Inferior parietal cortex (tissue), 1 donor: ENCODE measurements at regions not wholly inside any gene's neighbourhood (a gene's known extent, or its start where the extent isn't known, plus 50 kb on each side); places are given as distances from the start of the nearest gene placed in this dataset.
"Not testable (repeated sequence)": the region's sequence is repeated elsewhere in the genome, so short reads cannot be mapped to it uniquely, and the experiment has no call there.

Experiments used
- DNase-seq: peaks from one replicate; pipeline ENCODE4 v3.0.0-alpha.2; 2016; ENCODE audit errors: extremely low spot score

DNA sequence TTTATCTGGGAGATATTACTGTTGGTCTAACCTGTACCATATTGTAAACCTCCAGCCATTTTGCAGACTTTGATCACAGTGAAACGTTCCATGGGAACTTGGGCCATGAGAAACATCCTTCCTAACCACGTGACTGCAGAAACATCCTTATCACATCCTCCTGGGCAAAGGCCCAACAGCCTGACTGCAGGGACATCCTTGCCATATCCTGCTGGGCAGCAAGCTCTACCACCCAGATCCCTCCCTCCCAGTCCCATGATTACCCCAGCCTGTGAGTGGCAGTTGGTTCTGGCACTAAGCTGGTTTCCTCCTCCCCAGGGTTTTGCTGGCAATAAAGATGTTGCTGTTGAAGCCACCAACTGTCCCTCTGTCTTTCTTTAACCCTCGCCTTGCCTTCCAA lies 201.2 kb downstream of the POTEC start:
- not testable (repeated sequence) for DNase-seq

DNA sequence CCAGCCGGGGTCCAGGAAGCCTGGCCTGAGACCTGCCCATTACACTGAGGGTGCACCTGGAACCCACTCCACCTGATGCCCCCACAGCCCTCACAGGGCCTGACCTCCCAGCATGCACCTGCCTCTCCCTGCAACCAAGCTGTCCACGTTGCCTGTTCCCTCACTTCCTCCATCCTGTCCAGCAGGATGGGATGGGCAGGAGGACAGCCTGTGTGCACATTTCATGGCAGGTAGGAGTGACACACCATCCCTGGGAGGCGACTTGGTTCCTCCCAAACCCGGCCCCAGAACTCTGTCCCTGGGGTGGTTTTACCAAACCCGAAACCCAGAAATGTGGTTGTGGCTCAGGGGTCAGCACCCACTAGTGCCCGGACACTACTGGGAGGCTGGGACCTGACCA lies 203.8 kb upstream of the ZNF519 start:
- not testable (repeated sequence) for DNase-seq

DNA sequence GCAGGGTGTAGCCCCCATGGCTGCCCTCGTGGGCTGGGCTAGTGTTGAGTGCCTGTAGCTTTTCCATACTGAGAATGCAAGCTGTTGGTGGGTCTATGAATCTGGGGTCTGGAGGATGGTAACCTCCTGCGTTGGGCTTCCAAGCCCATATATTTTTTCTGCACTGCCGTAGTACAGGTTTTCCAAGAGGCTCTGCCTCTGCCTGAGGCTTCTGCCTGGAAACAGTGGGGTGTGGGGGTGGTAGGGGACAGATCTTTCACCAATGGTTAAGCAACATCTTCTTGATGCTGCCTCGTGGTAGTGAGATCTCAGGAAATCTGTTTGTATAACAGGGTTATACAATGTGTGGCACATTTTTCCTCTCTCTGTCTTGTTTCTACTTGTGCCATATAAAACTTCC lies 189.0 kb upstream of the ZNF519 start:
- peak; percentile 8 for DNase-seq

DNA sequence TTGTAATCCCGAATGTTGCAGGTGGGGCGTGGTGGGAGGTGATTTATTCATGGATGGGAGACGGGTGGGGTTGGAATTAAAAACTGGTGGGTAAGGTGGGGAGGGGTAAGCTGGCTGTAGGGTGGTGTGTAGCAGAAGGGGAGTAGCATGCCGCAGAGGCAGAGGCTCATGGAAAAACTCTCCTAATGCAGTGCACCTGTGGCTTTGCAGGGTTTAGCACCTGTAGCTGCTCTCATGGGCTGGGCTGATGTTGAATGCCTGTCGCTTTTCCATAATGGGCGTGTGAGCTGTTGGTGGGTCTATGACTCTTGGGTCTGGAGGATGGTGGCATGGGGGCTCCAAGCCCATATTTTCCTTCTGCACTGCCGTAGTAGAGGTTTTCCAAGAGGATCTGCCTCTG lies 169.0 kb upstream of the ZNF519 start:
- DNase-seq = not testable (repeated sequence)

DNA sequence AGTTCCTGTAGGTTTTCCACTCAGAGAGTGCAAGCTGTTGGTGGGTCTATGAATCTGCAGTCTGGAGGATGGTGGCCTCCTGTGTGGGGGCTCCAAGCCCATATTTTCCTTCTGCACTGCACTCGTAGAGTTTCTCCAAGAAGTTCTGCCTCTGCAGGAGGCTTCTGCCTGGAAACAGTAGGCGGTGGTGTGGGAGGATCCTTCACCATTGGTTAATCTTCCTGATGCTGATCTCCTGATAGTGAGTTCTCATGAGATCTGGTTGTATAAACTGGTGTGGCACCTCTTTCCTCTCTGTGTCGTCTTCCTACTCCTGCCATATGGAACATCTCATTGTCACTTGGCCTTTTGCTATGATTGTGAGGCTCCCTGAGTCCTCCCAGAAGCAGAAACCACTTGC lies 162.8 kb upstream of the ZNF519 start:
- not testable (repeated sequence) for DNase-seq

DNA sequence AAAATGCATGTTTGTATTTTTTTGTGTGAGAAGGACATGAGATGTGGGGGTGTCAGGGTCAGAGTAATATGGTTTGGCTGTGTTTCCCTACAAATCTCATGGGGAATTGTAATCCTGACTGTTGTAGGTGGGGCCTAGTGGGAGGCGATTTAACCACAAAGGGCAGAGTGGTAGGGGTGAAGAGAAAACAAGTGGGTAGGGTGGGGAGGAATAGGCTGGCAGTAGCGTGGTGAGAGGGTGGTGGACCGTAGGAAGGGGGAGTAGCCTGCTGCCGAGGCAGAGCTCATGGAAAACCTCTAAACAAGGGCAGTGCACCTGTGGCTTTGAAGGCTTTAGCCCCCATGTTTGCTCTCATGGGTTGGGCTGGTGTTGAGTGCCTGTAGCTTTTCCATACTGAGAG lies 152.8 kb upstream of the ZNF519 start:
- DNase-seq = no peak

DNA sequence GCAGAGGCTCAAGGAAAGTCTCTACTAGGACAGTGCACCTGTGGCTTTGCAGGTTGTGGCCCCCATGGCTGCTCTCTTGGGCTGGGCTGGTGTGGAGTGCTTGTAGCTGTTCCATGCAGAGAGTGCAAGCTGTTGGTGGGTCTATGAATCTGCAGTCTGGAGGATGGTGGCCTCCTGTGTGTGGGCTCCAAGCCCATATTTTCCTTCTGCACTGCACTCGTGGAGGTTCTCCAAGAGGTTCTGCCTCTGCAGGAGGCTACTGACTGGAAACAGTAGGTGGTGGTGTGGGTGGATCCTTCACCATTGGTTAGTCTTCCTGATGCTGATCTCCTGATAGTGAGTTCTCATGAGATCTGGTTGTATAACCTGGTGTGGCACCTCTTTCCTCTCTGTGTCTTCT lies 143.2 kb upstream of the ZNF519 start:
- not testable (repeated sequence) for DNase-seq

DNA sequence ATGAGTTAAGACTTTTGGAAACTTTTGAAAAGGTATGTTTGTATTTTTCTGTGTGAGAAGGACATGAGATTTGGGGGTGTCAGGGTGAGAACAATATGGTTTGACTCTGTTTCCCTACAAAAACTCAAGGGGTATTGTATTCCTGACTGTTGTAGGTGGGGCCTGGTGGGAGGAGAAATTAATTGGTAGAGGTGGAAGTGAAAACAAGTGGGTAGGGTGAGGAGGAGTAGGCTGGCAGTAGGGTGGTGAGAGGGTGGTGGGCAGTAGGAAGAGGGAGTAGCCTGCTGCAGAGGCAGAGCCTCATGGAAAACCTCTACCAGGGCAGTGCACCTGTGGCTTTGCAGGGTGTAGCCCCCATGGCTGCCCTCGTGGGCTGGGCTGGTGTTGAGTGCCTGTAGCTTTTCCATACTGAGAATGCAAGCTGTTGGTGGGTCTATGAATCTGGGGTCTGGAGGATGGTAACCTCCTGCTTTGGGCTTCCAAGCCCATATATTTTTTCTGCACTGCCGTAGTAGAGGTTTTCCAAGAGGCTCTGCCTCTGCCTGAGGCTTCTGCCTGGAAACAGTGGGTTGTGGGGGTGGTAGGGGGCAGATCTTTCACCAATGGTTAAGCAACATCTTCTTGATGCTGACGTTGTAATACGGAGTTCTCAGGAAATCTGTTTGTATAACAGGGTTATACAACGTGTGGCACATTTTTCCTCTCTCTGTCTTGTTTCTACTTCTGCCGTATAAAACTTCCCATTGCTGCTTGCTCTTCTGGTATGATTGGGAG lies 133.6 kb upstream of the ZNF519 start:
- DNase-seq = peak; percentile 32

DNA sequence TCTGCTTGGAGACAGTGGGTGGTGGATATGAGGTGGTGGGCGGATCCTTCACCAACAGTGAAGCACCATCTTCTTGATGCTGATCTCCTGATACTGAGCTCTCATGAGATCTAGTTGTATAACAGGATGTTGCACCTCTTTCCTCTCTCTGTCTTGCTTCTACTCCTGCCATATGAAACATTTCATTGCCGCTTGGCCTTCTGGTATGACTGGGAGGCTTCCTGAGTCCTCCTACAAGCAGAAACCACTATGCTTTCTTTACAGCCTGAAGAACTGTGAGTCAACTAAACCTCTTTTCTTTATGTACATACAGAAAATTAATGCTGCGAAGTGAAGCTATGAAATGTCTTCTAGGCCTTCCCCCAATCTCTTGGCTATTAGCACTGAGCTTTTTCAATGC lies 130.6 kb upstream of the ZNF519 start:
- DNase-seq = not testable (repeated sequence)

DNA sequence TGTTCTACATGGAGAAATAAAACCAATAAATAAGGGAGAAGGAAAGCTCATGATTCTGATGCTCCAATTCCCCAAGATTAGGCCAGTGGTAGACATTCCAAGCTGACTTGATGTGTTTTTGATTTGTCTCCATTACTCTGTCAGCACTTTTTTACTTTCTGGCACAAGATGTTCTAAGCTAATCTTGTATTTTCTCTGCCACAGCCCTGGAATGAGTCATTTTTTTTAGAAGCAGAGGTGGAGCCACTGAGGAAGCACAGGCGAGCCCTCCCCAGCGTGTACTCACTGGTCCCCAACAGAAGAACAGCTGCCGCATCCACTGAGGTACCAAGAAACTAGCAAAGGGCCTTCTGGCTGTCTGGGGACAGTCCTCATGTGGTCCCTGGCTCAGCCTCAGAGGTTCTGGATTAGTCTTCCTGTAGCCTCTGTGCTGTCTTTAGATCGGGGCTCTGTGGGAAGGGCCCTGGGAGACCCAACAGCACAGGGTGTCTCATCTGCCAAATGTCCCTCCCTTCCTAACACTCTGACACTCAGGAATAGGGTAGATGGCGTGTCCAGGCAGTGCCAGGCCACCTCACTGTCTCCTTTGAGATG lies 117.9 kb upstream of the ZNF519 start:
- DNase-seq = peak; percentile 21

DNA sequence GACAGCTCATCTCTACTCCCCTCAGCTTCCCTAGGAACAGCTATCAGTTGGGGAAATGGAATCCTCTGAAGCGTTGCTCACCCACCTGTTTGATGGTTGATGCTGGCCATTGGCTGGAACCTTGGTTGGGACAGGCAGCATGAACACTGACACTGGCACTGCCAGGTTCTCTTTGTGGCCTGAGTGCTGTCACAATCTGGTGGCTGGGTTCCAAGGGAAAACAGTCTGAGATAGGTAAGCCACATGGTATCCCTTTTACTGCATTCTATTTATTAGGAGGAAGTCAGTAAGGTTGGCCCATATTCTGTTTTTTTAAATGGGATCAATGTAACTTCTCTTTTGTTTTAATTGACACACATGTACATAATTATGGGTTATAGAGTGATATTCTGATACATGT lies 107.0 kb upstream of the ZNF519 start:
- DNase-seq = not testable (repeated sequence)

DNA sequence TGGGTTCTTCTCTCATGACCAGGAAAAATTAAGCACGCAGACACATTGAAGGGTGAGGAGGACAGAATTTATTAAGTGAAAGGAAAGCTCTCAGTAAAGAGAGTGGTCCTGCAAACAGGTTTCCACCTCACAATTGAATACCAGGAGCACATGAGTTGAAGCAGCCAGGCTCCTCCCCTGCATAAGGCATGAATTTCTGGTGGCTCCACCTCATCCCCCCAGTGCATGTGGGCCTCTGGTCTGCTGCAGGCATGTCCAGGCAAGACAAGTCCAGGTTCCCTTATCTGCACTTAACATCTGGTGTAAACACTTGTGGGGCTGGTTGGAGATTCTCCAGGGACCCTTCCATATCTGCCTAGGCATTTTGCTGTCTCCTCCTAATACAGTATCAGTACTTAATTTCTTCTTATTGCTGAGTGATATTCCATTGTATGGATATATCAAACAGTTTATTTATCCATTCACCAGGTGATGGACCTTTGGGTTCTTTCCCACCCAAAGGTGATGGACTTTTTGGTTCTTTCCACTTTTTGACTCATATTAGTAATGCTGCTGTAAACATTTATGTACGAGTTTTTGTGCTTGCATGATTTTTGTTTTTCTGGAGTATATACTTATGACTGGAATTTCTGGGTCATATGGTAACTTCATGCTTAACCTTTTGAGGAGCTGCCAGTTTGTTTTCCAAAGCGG lies 104.3 kb upstream of the ZNF519 start:
- DNase-seq = not testable (repeated sequence)

DNA sequence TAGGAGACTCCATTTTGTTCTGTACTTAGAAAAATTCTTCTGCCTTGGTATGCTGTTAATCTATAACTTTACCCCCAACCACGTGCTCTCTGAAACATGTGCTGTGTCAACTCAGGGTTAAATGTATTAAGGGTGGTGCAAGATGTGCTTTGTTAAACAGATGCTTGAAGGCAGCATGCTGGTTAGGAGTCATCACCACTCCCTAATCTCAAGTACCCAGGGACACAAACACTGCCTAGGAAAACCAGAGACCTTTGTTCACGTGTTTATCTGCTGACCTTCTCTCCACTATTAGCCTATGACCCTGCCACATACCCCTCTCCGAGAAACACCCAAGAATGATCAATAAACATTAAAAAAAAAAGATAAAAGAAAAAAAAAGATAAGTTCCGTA lies 93.0 kb upstream of the ZNF519 start:
- not testable (repeated sequence) for DNase-seq

DNA sequence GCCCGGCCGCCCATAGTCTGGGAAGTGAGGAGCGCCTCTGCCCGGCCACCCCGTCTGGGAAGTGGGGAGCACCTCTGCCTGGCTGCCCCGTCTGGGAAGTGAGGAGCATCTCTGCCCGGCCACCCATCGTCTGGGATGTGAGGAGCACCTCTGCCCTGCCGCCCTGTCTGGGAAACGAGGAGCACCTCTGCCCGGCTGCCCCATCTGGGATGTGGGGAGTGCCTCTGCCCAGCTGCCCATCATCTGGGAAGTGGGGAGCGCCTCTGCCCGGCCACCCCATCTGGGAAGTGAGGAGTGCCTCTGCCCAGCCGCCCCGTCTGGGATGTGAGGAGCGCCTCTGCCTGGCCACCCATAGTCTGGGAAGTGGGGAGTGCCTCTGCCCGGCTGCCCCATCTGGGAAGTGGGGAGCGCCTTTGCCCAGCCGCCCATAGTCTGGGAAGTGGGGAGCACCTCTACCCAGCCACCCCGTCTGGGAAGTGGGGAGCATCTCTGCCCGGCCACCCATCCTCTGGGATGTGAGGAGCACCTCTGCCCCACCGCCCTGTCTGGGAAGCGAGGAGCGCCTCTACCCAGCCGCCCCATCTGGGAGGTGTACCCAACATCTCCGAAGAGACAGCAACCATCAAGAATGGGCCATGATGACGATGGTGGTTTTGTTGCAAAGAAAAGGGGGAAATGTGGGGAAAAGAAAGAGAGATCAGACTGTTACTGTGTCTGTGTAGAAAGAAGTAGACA lies 92.5 kb upstream of the ZNF519 start:
- DNase-seq = not testable (repeated sequence)

DNA sequence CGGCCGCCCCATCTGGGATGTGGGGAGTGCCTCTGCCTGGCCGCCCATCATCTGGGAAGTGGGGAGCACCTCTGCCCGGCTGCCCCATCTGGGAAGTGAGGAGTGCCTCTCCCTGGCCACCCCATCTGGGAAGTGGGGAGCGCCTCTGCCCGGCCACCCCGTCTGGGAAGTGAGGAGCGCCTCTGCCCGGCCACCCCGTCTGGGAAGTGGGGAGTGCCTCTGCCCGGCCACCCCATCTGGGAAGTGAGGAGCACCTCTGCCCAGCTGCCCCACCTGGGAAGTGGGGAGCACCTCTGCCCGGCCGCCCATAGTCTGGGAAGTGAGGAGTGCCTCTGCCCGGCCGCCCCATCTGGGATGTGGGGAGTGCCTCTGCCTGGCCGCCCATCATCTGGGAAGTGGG lies 91.7 kb upstream of the ZNF519 start:
- DNase-seq = not testable (repeated sequence)

DNA sequence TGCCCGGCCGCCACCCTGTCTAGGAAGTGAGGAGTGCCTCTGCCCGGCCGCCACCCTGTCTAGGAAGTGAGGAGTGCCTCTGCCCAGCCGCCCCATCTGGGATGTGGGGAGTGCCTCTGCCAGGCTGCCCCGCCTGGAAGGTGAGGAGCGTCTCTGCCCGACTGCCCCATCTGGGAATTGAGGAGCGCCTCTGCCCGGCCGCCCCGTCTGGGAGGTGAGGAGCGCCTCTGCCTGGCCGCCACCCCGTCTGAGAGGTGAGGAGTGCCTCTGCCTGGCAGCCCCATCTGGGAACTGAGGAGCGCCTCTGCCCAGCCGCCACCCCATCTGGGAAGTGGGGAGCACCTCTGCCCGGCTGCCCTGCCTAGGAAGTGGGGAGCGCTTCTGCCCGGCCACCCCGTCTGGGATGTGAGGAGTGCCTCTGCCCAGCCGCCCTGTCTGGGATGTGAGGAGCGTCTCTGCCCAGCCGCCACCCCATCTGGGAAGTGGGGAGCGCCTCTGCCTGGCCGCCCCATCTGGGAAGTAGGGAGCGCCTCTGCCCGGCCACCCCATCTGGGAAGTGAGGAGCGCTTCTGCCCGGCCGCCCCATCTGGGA lies 91.1 kb upstream of the ZNF519 start:
- not testable (repeated sequence) for DNase-seq

DNA sequence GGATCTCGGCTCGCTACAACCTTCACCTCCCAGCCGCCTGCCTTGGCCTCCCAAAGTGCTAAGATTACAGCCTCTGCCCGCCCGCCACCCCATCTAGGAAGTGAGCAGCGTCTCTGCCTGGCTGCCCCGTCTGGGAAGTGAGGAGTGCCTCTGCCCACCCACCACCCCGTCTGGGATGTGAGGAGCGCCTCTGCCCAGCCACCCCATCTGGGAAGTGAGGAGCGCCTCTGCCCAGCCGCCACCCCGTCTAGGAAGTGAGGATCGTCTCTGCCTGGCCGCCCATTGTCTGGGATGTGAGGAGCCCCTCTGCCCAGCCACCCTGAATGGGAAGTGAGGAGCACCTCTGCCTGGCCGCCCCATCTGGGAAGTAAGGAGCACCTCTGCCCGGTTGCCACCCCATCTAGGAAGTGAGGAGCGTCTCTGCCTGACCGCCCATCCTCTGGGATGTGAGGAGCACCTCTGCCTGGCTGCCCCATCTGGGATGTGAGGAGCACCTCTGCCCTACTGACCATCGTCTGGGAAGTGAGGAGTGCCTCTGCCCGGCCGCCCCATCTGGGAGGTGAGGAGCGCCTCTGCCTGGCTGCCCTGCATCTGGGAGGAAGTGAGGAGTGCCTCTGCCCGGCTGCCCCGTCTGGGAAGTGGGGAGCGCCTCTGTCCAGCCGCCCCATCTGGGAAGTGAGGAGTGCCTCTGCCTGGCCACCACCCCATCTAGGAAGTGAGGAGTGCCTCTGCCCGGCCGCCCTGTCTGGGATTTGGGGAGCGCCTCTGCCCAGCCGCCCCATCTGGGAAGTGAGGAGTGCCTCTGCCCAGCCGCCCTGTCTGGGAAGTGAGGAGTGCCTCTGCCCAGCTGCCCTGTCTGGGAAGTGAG lies 90.4 kb upstream of the ZNF519 start:
- DNase-seq = not testable (repeated sequence)

DNA sequence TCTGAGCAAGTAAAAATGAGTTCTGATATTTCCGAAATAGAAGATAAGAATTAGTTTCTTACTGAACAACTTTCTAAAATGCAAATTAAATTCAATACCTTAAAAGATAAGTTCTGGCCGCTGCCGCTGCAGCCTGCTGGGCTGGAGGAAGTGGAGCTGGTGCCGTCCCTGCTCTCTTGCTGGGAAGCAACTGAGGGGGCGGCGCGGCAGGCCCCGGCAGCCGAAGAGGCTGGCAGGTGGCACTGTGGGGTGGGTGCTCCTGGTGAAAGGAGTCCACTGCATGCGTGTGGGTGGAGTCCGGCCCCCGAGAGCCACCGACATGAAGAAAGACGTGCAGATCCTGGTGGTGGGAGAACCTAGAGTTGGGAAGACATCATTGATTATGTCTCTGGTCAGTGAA lies 89.5 kb upstream of the ZNF519 start:
- DNase-seq = no peak

DNA sequence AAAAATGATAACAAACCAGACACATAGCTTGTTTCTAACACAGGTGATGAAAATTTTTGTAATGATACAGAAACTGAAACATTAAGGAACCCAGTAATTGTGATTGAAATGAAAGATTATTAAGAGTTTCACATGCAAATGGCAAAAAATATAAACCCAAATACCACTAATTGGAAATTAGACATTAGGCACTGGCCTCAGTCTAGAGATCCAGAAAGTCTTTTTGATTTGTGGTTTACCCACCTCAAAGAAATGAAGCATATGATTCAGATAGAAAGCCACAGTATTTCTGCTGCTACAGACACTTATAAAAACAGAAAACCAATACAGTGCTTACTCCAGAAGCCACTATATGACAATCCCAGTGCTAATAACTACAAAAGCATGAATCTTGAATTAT lies 83.7 kb upstream of the ZNF519 start:
- DNase-seq = not testable (repeated sequence)

DNA sequence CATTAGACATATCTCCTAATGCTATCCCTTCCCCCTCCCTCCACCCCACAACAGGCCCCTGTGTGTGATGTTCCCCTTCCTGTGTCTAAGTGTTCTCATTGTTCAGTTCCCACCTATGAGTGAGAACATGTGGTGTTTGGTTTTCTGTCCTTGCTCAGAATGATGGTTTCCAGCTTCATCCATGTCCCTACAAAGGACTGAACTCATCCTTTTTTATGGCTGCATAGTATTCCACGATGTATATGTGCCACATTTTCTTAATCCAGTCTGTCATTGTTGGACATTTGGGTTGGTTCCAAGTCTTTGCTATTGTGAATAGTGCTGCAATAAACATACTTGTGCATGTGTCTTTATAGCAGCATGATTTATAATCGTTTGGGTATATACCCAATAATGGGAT lies 71.2 kb upstream of the ZNF519 start:
- DNase-seq = not testable (repeated sequence)
